Mesendoderm (in vitro differentiated cells): ENCODE measurements at regions not wholly inside any gene's neighbourhood (a gene's known extent, or its start where the extent isn't known, plus 50 kb on each side); places are given as distances from the start of the nearest gene placed in this dataset.

Source experiments
- DNase-seq: peaks from one replicate; pipeline ENCODE4 v3.0.0; 2013
- H2AK5ac ChIP-seq: 2 replicates; pipeline ENCODE4 v1.6.1; 2013; ENCODE audit warnings: low read length, inconsistent platforms
- H2BK120ac ChIP-seq: 2 replicates; pipeline ENCODE4 v1.6.1; 2013; ENCODE audit warnings: low read depth, mild to moderate bottlenecking, low read length, moderate library complexity, mixed read lengths
- H2BK15ac ChIP-seq: replicated peaks from 2 replicates; pipeline ENCODE4 v1.6.1; 2013; ENCODE audit warnings: low read depth, mild to moderate bottlenecking, moderate library complexity
- H2BK5ac ChIP-seq: 2 replicates; pipeline ENCODE4 v1.6.1; 2013; ENCODE audit warnings: low read length, inconsistent platforms
- H3K18ac ChIP-seq: 2 replicates; pipeline ENCODE4 v1.6.1; 2013; ENCODE audit warnings: mild to moderate bottlenecking, low read length, mixed read lengths
- H3K23ac ChIP-seq: one replicate; pipeline ENCODE4 v1.6.1; 2013; ENCODE audit warnings: low read length
- H3K27ac ChIP-seq: 2 replicates; pipeline ENCODE4 v1.5.1; 2013; ENCODE audit warnings: low read depth, mild to moderate bottlenecking, inconsistent platforms, low read length, moderate library complexity
- H3K27me3 ChIP-seq: 2 replicates; pipeline ENCODE4 v1.6.1; 2013; ENCODE audit warnings: low read length, control low read depth, mild to moderate bottlenecking, inconsistent platforms; ENCODE audit not compliant: insufficient read depth, poor library complexity
- H3K36me3 ChIP-seq: 2 replicates; pipeline ENCODE4 v1.6.1; 2013; ENCODE audit warnings: low read length, inconsistent platforms; ENCODE audit not compliant: control insufficient read depth, insufficient read depth
- H3K4ac ChIP-seq: one replicate; pipeline ENCODE4 v1.6.1; 2013; ENCODE audit warnings: low read depth, mild to moderate bottlenecking, low read length, moderate library complexity
- H3K4me1 ChIP-seq: 2 replicates; pipeline ENCODE4 v1.6.1; 2013; ENCODE audit warnings: low read depth, low read length, inconsistent platforms; ENCODE audit not compliant: control insufficient read depth
- H3K4me2 ChIP-seq: 2 replicates; pipeline ENCODE4 v1.6.1; 2013; ENCODE audit warnings: low read length
- H3K4me3 ChIP-seq: 2 replicates; pipeline ENCODE4 v1.5.1; 2013; ENCODE audit warnings: mild to moderate bottlenecking, low read length
- H3K56ac ChIP-seq: one replicate; pipeline ENCODE4 v1.6.1; 2013; ENCODE audit warnings: low read length
- H3K79me1 ChIP-seq: 2 replicates; pipeline ENCODE4 v1.6.1; 2013; ENCODE audit warnings: low read length, inconsistent platforms
- H3K79me2 ChIP-seq: 2 replicates; pipeline ENCODE4 v1.6.1; 2013; ENCODE audit warnings: mild to moderate bottlenecking, low read length; ENCODE audit not compliant: control insufficient read depth, insufficient read depth
- H3K9ac ChIP-seq: 2 replicates; pipeline ENCODE4 v1.6.1; 2013; ENCODE audit warnings: low read length, inconsistent platforms
- H4K5ac ChIP-seq: one replicate; pipeline ENCODE4 v1.6.1; 2013; ENCODE audit warnings: low read length
- H4K8ac ChIP-seq: one replicate; pipeline ENCODE4 v1.6.1; 2013; ENCODE audit warnings: low read depth, mild to moderate bottlenecking, control low read depth, low read length, moderate library complexity
- WGBS: extraction: QIAGEN DNeasy Blood & Tissue Kit; methylation state at CpG from one replicate; pipeline ENCODE4 v1.1.7; 2013; ENCODE audit warnings: low lambda C conversion rate, missing lambda C conversion rate; ENCODE audit not compliant: insufficient coverage; ENCODE audit errors: extremely low coverage; 5-methylcytosine and 5-hydroxymethylcytosine counted together

DNA sequence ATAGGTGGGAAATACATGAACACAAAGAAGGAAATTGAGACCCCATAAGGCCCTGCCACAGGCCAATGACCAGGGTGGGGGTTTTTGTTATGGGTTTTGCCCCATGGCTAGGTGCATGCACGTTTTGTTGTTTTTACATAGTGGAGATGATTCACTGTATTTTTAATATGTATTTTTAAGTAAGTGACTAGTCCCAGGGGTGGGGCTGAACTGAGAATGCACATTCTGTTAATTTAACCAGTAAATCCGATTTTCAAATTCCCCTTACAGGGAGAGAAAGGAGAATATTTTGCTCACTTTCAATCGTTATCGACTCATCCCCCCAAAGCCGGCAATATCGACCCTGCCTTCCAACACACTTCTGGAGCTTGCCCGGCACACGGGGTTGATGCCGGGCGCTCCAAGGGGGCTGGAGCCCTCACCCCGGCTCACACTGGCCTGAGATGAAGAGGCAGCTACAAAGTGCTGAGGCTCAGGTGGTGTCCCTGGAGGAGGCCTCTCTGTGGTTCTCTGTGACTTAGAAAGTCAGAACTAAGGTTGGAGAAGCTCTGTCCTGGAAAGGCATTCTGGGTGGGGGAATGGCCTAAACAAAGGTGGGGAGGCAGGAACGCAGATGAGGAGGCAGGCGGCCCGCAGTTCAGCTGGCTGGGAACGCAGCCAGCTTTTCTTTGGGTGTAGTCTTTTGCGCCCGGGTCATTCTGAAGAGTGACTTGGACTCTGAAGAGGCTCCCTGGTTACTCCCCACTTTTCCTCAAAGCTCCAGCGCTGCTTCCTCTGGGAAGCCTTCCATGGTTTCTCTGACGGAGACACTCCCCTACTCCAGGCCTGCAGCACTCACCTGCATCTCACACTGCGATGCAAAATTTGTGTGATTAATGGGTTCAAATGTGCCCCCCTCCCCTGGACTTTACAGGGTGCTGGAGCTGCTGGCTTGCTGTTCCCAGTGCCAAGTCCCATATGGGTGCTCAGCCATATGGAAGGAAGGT, 50.7 kb upstream of the DLK1 start:
- Histone ChIP-seq H2AK5ac (no peak overlapping the region), H2BK15ac (no peak overlapping the region), H3K4me2 (no peak overlapping the region), H3K56ac (no peak overlapping the region), H2BK120ac (no peak overlapping the region), H3K4me3 (no peak overlapping the region), H3K79me2 (no peaks in the 10 kb centered on the region), H4K5ac (no peak overlapping the region), H3K23ac (no peak overlapping the region), H3K27ac (no peak overlapping the region), H3K4me1 (peaks cover 5% of the 10 kb centered on the region), H3K9ac (no peak overlapping the region), H3K4ac (no peak overlapping the region), H3K36me3 (no peaks in the 10 kb centered on the region), H3K27me3 (no peaks in the 10 kb centered on the region), H3K79me1 (no peaks in the 10 kb centered on the region), H2BK5ac (no peak overlapping the region), H4K8ac (no peak overlapping the region), H3K18ac (no peak overlapping the region)
- no CpG with 5 or more reads among the region's 20 CpGs for WGBS
- no peak for DNase-seq
